ENCODE measurements at regions not wholly inside any gene's neighbourhood (a gene's known extent, or its start where the extent isn't known, plus 50 kb on each side); places are given as distances from the start of the nearest gene placed in this dataset.
A peak's percentile ranks its signal among the peaks of the same experiment; 100 is the strongest.

DNA sequence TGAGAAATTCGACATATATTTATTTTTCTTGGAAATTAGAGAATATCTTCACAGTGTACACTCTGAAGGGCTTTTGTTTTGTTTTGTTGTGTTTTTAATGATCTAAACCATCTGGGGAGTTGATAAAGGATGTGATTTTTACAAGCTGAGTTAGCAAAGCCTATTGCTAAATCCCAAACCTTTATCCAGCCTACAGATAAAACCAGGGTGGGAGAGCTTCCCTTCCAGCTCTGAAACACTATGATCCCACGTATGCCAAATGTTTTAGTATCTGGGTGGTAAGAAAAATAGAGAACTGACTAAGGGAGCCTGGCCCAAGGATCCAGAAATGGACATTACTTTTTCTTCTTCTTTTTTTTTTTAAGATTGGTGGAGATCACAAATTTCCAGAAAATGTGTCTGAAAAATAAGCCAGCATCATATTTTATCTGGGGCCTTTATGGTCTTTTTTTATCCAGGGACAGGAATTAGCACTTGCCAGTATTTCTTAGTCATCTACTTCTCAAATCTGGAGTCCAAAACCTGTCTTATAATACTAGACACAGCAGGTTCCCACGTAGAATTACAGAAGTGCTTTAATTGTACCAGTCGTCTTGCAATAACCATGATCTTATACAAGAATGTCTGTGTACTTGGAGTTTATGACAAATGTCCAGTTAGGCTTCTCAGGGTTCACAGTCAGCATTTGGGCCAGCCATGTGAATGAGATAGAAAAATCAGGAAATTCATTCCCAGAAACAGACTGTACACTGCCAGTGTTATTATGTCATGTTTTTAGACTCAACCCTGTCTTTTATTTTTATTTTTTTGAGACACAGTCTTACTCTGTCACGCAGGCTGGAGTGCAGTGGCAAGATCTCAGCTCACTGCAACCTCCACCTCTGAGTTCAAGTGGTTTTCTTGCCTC lies 290.8 kb upstream of the MPDZ start:
- WGBS, 3 donors, result 59 to 67% (median 62%) methylated on average over 5 of the region's 5 CpGs
- Histone ChIP-seq H3K27ac (ENCODE audit: low read depth in 1 of 3, low read length in 2 of 3) (no peak overlapping the region), H3K27me3 (ENCODE audit: control insufficient read depth in 3 of 3, insufficient read depth in 3 of 3, low read length in 3 of 3) (peaks cover 0 to 10% (median 0%) of the 10 kb centered on the region in 3 donors), H3K4me1 (ENCODE audit: control insufficient read depth in 3 of 3, insufficient read depth in 2 of 3, low read depth in 1 of 3, low read length in 2 of 3) (no peaks in the 10 kb centered on the region), H3K9me3 (ENCODE audit: control insufficient read depth in 2 of 2, insufficient read depth in 1 of 2, low read depth in 1 of 2, low read length in 1 of 2) (no peaks in the 10 kb centered on the region), H3K36me3 (ENCODE audit: control insufficient read depth in 3 of 3, insufficient read depth in 2 of 3, low read depth in 1 of 3, low read length in 3 of 3) (no peaks in the 10 kb centered on the region), H3K4me3 (ENCODE audit: low read depth in 1 of 3, low read length in 3 of 3) (no peak overlapping the region)
- FAIRE-seq (no peak), DNase-seq (no peak)

DNA sequence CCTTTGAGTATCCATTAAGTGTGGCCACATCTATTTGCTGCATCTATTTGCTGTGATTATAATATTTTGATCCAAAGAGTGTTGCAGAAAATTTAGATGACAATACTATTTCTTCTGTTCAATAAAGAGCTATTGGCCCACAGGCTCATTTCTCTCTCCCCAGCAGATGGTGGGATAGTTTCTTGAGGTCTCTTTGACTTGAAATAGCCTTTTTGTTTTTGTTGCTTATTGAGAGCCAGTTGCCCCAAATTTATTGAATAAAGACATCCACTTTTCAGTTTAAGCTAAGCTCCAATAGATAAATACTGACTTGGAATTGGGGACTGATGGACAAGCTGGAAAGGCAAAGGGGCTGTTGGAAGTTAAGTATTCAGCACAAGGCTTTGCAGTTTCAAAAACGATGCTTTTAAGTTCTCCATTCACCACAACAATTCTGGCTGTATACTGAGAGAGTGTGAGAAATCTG lies 290.1 kb upstream of the MPDZ start:
- H3K27me3 ChIP-seq (ENCODE audit: control insufficient read depth in 3 of 3, insufficient read depth in 3 of 3, low read length in 3 of 3), result peaks cover 0 to 10% (median 0%) of the 10 kb centered on the region in 3 donors
- DNase-seq (peak in 1 of 2 donors; percentile 2), FAIRE-seq (no peak)
- no peak overlapping the region for H3K4me3 ChIP-seq (ENCODE audit: low read depth in 1 of 3, low read length in 3 of 3)
- H3K36me3 ChIP-seq (ENCODE audit: control insufficient read depth in 3 of 3, insufficient read depth in 2 of 3, low read depth in 1 of 3, low read length in 3 of 3), result no peaks in the 10 kb centered on the region
- no peaks in the 10 kb centered on the region for H3K4me1 ChIP-seq (ENCODE audit: control insufficient read depth in 3 of 3, insufficient read depth in 2 of 3, low read depth in 1 of 3, low read length in 2 of 3)
- H3K9me3 ChIP-seq (ENCODE audit: control insufficient read depth in 2 of 2, insufficient read depth in 1 of 2, low read depth in 1 of 2, low read length in 1 of 2), result no peaks in the 10 kb centered on the region
- 47 to 59% (median 48%) methylated on average over 1 of the region's 1 CpG for WGBS, 3 donors
- no peak overlapping the region for H3K27ac ChIP-seq (ENCODE audit: low read depth in 1 of 3, low read length in 2 of 3)

DNA sequence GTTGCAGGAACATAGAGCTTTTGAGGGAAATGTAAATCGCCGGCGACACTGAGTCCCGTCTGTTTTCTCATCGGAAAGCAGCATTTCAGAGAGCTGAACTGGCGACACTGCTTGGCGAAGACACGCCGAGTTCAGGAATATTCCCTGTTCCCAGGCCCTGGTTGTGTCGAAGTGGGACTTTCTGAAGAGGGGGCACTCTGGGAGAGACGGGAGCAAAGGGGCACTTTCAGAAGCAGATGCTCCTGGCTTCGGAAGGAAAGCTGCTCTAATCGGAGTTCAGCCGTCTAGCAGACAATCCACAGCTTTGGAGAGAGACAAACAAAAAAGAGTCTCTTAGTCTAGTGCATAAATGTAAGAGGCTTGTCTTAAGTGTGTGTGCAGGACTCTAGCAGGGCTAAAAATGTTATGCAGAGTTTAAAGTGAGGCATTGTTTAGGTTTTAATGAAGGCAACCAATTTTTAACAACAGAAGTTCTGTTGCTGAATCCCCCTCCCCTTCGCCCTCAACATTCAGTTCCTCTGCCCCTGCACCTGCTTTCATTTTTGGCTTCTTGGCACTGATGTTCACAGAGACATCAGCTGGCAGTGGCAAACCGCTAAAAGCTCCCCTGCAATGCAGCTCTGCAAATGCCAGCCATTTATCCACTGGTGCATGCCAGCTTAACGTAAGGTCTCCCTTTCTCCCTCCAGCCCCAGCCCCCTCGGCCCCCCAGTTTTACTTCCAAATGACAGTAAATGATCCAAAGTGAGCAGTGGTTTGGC lies 289.5 kb upstream of the MPDZ start:
- peaks cover 0 to 10% (median 0%) of the 10 kb centered on the region in 3 donors for H3K27me3 ChIP-seq (ENCODE audit: control insufficient read depth in 3 of 3, insufficient read depth in 3 of 3, low read length in 3 of 3)
- WGBS, 3 donors, result 11 to 20% (median 14%) methylated on average over 18 of the region's 18 CpGs
- DNase-seq (peak in 1 of 2 donors; percentile 6), FAIRE-seq (no peak)
- H3K9me3 ChIP-seq (ENCODE audit: control insufficient read depth in 2 of 2, insufficient read depth in 1 of 2, low read depth in 1 of 2, low read length in 1 of 2), result no peaks in the 10 kb centered on the region
- no peak overlapping the region for H3K4me3 ChIP-seq (ENCODE audit: low read depth in 1 of 3, low read length in 3 of 3)
- no peaks in the 10 kb centered on the region for H3K36me3 ChIP-seq (ENCODE audit: control insufficient read depth in 3 of 3, insufficient read depth in 2 of 3, low read depth in 1 of 3, low read length in 3 of 3)
- no peaks in the 10 kb centered on the region for H3K4me1 ChIP-seq (ENCODE audit: control insufficient read depth in 3 of 3, insufficient read depth in 2 of 3, low read depth in 1 of 3, low read length in 2 of 3)
- peak overlapping the region in 1 of 3 donors; percentile 64 for H3K27ac ChIP-seq (ENCODE audit: low read depth in 1 of 3, low read length in 2 of 3)

DNA sequence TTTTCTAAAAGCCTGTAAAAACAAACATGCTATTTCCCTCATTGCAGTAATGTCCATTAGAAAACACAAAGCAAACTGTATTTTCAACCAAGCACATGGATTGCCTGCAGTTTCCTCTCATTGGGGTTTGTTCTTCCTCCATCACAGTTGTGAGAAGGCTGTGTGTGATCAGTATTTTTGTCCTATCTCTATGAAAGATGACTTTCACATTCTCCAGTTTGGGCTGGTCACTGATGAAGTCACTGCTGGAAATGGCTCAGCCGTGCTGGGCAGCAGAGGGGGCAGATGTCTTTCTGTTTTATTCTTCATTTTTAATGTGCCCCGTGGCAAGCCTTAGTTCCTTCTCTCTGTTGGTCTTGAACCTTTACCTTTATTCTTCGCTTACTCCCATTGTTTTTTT lies 288.9 kb upstream of the MPDZ start:
- H3K4me1 ChIP-seq (ENCODE audit: control insufficient read depth in 3 of 3, insufficient read depth in 2 of 3, low read depth in 1 of 3, low read length in 2 of 3), result no peaks in the 10 kb centered on the region
- no peak overlapping the region for H3K4me3 ChIP-seq (ENCODE audit: low read depth in 1 of 3, low read length in 3 of 3)
- H3K27me3 ChIP-seq (ENCODE audit: control insufficient read depth in 3 of 3, insufficient read depth in 3 of 3, low read length in 3 of 3), result peaks cover 0 to 10% (median 0%) of the 10 kb centered on the region in 3 donors
- H3K9me3 ChIP-seq (ENCODE audit: control insufficient read depth in 2 of 2, insufficient read depth in 1 of 2, low read depth in 1 of 2, low read length in 1 of 2), result no peaks in the 10 kb centered on the region
- WGBS, 3 donors, result 5 to 12% (median 6%) methylated on average over 3 of the region's 3 CpGs
- H3K36me3 ChIP-seq (ENCODE audit: control insufficient read depth in 3 of 3, insufficient read depth in 2 of 3, low read depth in 1 of 3, low read length in 3 of 3), result no peaks in the 10 kb centered on the region
- no peak for FAIRE-seq
- H3K27ac ChIP-seq (ENCODE audit: low read depth in 1 of 3, low read length in 2 of 3), result peak overlapping the region in 1 of 3 donors; percentile 64
- DNase-seq, result no peak

DNA sequence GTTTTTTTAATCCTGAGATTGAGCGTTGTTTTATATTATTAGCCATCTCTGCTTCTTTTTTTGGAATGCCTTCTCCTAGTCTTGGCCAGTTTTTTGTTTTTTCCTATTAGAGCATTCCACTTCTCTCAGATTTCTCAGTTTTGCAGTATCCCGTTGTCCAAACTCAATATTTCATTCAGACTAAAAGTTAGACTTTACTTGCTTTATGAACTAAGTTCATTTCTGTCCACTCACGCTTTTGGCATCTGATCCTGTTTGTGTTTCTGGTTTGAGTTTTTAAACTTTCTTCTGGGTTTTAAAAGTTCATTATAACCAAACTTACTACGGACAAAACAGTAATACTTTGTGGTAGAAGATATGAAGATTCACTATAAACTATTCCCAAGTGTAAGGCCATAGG lies 288.3 kb upstream of the MPDZ start:
- WGBS, 3 donors, result 52 to 83% (median 72%) methylated on average over 4 of the region's 4 CpGs
- Histone ChIP-seq H3K9me3 (ENCODE audit: control insufficient read depth in 2 of 2, insufficient read depth in 1 of 2, low read depth in 1 of 2, low read length in 1 of 2) (no peaks in the 10 kb centered on the region), H3K4me3 (ENCODE audit: low read depth in 1 of 3, low read length in 3 of 3) (no peak overlapping the region), H3K36me3 (ENCODE audit: control insufficient read depth in 3 of 3, insufficient read depth in 2 of 3, low read depth in 1 of 3, low read length in 3 of 3) (no peaks in the 10 kb centered on the region), H3K4me1 (ENCODE audit: control insufficient read depth in 3 of 3, insufficient read depth in 2 of 3, low read depth in 1 of 3, low read length in 2 of 3) (no peaks in the 10 kb centered on the region), H3K27ac (ENCODE audit: low read depth in 1 of 3, low read length in 2 of 3) (no peak overlapping the region), H3K27me3 (ENCODE audit: control insufficient read depth in 3 of 3, insufficient read depth in 3 of 3, low read length in 3 of 3) (peaks cover 0 to 10% (median 0%) of the 10 kb centered on the region in 3 donors)
- FAIRE-seq (no peak), DNase-seq (no peak)

DNA sequence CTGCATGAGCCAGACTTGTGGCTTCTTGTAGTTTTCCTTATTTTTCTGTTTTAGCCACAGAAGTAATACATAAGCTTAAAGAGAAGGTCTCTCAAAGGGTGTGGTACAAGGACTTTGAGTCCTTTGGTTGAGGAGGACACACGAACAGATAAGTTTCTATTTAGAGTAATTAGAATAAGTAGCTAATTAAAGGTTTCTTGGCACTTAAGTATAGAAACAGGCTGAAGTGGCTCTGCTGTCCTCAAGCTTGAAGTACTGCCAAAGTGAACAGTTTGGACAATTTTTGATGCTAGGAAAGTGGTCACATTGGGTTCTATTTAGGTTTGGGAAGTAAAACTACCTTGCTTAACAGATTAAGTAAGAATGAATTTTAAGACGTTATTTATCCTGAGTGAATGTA lies 278.3 kb upstream of the MPDZ start:
- no peaks in the 10 kb centered on the region for H3K27me3 ChIP-seq (ENCODE audit: control insufficient read depth in 3 of 3, insufficient read depth in 3 of 3, low read length in 3 of 3)
- FAIRE-seq (no peak), DNase-seq (no peak)
- H3K36me3 ChIP-seq (ENCODE audit: control insufficient read depth in 3 of 3, insufficient read depth in 2 of 3, low read depth in 1 of 3, low read length in 3 of 3), result no peaks in the 10 kb centered on the region
- 44 to 46% (median 46%) methylated on average over 2 of the region's 2 CpGs for WGBS, 3 donors
- no peak overlapping the region for H3K4me3 ChIP-seq (ENCODE audit: low read depth in 1 of 3, low read length in 3 of 3)
- H3K4me1 ChIP-seq (ENCODE audit: control insufficient read depth in 3 of 3, insufficient read depth in 2 of 3, low read depth in 1 of 3, low read length in 2 of 3), result no peaks in the 10 kb centered on the region
- no peak overlapping the region for H3K27ac ChIP-seq (ENCODE audit: low read depth in 1 of 3, low read length in 2 of 3)
- H3K9me3 ChIP-seq (ENCODE audit: control insufficient read depth in 2 of 2, insufficient read depth in 1 of 2, low read depth in 1 of 2, low read length in 1 of 2), result no peaks in the 10 kb centered on the region

- no peak overlapping the region for H3K4me3 ChIP-seq (ENCODE audit: low read depth in 1 of 3, low read length in 3 of 3)
- H3K27me3 ChIP-seq (ENCODE audit: control insufficient read depth in 3 of 3, insufficient read depth in 3 of 3, low read length in 3 of 3), result no peaks in the 10 kb centered on the region
- DNase-seq (no peak), FAIRE-seq (no peak)
- no peaks in the 10 kb centered on the region for H3K4me1 ChIP-seq (ENCODE audit: control insufficient read depth in 3 of 3, insufficient read depth in 2 of 3, low read depth in 1 of 3, low read length in 2 of 3)
- no peak overlapping the region for H3K27ac ChIP-seq (ENCODE audit: low read depth in 1 of 3, low read length in 2 of 3)
- H3K36me3 ChIP-seq (ENCODE audit: control insufficient read depth in 3 of 3, insufficient read depth in 2 of 3, low read depth in 1 of 3, low read length in 3 of 3), result no peaks in the 10 kb centered on the region
- WGBS, 3 donors, result 68 to 87% (median 70%) methylated on average over 2 of the region's 2 CpGs
- no peaks in the 10 kb centered on the region for H3K9me3 ChIP-seq (ENCODE audit: control insufficient read depth in 2 of 2, insufficient read depth in 1 of 2, low read depth in 1 of 2, low read length in 1 of 2)
Observed at GRCh38 chr9:13556656-13557055, 277.2 kb upstream of the MPDZ start.

GRCh38 chr9:13555989-13556500 lies 276.6 kb upstream of the MPDZ start:
- no peaks in the 10 kb centered on the region for H3K36me3 ChIP-seq (ENCODE audit: control insufficient read depth in 3 of 3, insufficient read depth in 2 of 3, low read depth in 1 of 3, low read length in 3 of 3)
- FAIRE-seq, result no peak
- H3K9me3 ChIP-seq (ENCODE audit: control insufficient read depth in 2 of 2, insufficient read depth in 1 of 2, low read depth in 1 of 2, low read length in 1 of 2), result no peaks in the 10 kb centered on the region
- no peaks in the 10 kb centered on the region for H3K27me3 ChIP-seq (ENCODE audit: control insufficient read depth in 3 of 3, insufficient read depth in 3 of 3, low read length in 3 of 3)
- H3K27ac ChIP-seq (ENCODE audit: low read depth in 1 of 3, low read length in 2 of 3), result no peak overlapping the region
- 69 to 77% (median 70%) methylated on average over 5 of the region's 5 CpGs for WGBS, 3 donors
- no peak for DNase-seq
- no peaks in the 10 kb centered on the region for H3K4me1 ChIP-seq (ENCODE audit: control insufficient read depth in 3 of 3, insufficient read depth in 2 of 3, low read depth in 1 of 3, low read length in 2 of 3)
- no peak overlapping the region for H3K4me3 ChIP-seq (ENCODE audit: low read depth in 1 of 3, low read length in 3 of 3)
